Skin of body (tissue), 1 donor: ENCODE measurements at regions not wholly inside any gene's neighbourhood (a gene's known extent, or its start where the extent isn't known, plus 50 kb on each side); places are given as distances from the start of the nearest gene placed in this dataset.
A peak's percentile ranks its signal among the peaks of the same experiment; 100 is the strongest.
"Not testable (repeated sequence)": the region's sequence is repeated elsewhere in the genome, so short reads cannot be mapped to it uniquely, and the experiment has no call there.

ENCODE experiments used
- DNase-seq: peaks from one replicate; lab custom pipeline; 2025; lab: John Stamatoyannopoulos, UW

DNA sequence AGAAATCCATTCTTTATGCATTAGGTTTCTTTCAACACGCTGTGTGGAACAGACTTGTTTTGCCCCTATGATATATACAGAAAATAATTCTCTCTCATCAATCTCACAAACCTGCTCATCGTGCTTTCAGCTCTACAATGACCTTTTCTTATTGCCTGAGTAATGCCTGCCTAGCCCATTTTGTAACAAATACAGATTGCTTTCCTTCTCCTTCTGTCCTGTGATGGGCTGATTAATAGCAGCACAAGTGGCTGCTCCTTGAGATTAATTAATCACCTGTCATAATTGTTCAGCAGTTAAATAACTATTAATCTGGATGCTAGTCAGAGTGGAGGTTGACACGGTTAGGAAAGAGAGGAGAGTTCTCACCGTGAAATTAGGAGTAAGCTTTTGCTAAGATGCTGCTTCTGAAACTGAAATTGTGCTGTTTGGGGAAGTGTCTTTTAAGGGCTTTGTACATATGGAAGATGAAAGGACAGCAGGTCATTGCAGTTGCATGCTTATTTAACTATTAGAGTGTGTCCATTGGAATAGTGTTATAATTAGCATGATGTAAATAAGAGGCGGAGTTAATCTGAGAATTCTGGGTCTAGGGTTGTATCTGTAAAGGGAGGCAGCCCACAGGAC, 1430.5 kb downstream of the FAM181B start:
- DNase-seq = no peak

DNA sequence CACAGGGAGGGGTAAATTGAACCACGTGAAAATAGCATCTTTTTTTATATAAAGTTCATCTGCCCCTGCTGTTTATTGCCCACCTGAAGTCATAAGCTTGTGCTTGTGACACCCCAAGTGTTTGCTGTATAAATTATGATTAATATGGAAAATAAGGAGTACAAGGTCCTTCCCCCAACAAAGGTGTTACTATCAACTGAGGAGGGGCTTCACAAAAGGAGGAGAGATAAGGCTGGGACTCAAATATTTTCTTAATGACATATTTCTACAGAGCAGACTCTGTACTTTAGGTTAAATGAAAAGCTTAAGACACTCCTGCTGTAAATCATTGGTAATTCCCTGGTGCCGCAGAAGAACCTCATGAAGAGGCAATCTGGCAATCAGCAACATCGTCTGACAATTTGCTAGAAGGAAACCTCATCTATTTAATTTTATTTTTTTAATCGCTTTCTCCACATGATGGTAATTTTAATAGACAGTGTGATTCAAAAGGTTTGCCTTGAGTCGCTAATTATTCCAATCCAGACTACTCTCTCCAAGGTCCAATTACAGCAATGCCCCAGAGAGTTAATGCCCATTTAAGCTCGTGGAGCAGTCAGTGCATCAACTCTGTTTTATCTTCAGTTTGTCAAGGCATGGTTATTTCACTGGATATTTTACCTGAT, 1432.4 kb downstream of the FAM181B start:
- no peak for DNase-seq

DNA sequence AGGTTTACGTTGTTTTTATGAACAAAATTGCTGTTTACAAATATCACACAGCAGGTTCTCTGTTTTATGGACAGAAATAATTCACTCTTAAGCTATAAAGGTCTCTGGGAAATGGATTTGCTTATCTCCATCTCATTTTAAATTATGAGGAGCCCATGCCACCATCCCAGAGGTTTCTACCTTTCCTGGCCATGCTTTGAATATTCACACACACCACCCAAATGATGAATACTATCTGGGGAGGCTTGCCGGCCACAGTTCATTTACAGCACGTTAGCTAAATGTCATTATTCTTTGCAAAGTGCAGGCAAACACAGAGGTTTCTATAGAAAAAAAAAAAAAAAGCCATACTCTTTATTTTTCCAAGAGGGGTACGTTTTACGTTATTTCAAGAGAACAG, 1446.7 kb downstream of the FAM181B start:
- no peak for DNase-seq

DNA sequence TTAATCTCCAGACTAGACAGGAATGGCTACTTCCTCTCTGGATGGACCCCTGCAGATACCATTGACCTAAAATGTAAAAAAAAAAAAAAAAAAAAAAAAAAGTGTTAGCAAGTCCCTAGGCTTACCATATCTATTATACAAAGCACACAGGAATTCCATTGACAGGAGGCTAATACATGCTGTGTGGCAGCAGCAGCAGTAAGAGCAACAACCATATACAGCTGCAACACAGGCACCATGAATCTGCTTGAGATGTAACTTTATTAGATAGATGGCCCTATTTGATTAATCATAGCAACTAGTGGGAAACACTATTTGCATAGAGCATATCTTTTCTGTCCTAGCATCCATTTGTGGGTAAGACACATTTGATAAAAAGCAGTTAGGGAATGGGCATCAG, 1447.1 kb downstream of the FAM181B start:
- DNase-seq = no peak

DNA sequence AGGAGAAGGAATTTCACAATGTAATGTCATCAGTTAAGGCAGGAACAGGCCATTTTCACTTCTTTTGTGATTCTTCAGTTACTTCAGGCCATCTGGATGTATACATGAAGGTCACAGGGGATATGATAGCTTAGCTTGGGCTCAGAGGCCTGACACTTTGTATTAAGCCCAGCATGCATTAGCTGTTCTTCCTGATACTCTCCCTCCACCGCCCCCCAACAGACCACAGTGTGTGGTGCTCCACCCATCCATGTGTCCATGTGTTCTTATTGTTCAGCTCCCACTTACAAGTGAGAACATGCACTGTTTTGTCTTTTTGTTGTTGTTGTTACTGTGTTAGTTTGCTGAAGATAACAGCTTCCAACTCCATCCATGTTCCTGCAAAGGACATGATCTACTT, 1453.4 kb downstream of the FAM181B start:
- DNase-seq = not testable (repeated sequence)

DNA sequence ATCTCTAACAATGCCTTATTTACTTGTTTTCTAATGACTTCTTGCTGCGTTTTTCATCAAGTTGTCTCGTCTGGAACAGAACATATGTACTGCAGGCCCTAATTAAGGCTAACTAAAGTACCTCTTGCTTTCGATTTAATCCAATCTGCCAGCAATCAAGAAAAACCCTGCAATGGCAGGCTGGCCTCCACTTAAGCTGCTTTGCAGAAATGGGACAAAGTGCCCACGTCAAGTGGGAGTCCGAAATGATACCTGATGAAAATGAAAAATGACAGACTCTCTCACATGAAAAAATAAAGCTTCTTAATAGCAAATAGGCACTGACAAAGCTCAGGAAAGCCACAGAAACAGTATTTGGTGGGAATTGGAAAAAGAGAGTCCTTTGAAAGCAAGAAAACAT, 1454.7 kb downstream of the FAM181B start:
- no peak for DNase-seq

DNA sequence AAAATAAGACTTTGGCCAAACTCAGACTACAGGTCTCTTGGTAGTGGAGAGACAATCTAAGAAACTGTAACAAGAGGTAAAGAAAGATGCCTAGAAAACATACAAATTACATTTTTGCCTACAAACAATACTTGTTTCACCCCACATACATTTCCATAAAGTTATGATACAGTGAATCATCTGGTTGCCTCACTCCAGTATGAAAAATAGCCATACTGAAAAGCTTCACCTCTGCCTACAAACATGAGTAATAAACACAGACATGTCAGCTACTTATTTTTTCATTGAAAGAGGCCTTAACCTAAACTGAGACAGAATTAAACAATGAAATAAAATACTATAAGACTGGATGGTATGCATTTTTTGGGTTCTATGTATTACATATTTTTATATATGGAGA, 1463.0 kb downstream of the FAM181B start:
- no peak for DNase-seq

DNA sequence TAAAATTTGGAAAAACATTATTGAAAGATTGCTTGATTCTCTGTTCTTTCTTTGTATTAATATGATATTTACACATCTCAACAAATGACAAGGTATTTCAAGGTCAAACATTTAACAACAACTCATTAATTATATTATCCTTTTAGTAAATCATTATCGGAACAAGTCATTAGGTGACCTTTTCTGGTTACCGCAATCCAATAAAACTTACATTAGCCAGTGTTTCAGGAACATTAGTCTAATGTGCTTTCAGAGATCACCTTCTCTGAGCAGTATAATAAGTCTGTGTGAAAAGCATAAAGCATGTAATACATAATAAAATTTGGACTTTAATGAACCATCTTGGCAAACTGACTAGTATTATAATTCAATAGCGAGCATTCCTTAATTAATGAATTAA, 1466.4 kb downstream of the FAM181B start:
- DNase-seq = no peak

DNA sequence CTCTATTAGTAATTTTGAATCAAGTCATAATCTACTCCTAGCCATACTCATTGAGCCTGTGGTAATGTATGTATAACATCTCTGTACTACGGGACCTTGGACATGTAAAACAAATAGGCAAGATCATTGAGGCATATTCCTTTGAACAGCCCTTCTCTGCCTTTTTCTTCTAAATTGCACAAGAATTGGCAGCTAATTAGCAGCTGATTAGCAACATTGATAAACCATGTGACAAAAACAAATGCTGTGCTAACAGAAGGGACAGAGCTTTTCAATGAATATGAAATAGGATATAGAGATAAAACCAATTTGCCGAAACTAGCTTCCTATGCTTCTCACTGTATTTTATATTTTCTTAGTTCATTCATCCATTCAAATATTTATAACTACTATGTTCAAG, 1474.2 kb downstream of the FAM181B start:
- no peak for DNase-seq

DNA sequence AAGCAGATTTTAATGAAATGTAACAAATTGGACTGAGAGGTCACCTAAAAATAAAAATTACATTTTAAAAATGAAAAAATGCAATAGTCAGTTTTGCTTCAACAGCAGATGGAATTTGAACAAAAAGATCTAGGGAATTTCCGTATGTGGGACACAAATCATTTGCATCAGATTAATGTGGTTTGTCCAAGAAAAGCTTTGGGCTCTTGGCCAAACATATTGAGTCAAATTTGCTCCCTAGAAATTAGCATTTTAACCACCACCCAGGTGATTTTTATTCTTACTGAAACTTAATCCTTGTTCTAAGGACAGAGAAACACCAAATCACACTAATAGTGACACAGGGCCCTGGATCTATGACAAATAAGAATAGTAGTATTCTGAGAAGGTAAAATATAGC, 1477.8 kb downstream of the FAM181B start:
- no peak for DNase-seq

DNA sequence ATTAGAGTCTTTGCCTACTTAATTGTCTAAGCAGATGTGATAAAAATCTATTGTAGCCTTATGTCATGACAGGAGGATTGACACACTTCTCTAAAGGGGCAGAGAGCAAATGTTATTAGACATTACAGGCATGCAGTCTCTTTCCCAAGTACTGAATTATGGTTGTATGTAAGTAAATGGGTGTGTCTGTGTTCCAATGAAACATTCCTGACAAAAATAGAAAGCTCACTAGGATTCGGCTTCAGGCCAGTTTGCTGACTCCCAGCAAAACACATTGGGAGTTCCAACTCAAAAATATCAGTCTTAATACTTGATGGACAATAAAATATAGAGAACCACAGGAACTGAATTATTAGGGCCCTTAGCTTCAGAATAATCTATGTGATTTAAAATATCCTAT, 1480.4 kb downstream of the FAM181B start:
- DNase-seq = peak; percentile 77

DNA sequence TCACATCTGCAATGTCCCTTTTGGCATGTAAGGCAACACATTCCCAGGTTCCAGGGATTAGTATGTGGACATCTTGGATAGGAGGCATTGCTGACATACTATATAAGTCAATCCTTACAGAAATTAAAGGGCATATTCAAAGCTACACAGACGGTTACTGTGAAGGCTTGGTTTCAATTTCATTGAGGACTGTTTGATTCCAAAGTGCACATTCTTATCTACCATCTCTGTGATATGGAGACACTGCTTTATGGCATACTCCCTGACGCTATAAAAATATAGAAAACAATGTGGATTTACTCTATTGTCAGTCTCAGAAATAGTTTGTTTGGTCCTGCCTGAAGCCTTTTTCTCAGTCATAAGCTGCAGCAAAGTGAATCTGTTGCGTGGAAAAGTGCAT, 1486.7 kb downstream of the FAM181B start:
- no peak for DNase-seq

DNA sequence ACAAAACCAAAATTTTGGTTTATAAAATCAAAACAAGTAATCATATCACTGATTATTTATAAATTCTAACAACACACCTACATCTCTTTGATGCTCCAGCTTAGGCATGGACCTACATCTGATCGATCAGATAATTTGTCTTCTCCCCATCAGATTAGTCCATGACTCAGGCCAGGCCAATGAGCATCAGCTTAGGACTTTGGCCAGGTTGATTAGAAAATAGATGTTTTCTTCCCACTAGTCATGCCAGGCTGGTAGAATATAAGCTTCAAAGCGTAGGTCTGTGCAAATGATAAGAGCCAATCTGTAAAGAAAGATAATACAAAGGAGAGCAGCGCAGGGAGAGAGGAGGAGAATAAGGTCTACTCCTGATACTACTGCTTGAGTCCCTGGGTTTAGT, 1487.9 kb downstream of the FAM181B start:
- no peak for DNase-seq

DNA sequence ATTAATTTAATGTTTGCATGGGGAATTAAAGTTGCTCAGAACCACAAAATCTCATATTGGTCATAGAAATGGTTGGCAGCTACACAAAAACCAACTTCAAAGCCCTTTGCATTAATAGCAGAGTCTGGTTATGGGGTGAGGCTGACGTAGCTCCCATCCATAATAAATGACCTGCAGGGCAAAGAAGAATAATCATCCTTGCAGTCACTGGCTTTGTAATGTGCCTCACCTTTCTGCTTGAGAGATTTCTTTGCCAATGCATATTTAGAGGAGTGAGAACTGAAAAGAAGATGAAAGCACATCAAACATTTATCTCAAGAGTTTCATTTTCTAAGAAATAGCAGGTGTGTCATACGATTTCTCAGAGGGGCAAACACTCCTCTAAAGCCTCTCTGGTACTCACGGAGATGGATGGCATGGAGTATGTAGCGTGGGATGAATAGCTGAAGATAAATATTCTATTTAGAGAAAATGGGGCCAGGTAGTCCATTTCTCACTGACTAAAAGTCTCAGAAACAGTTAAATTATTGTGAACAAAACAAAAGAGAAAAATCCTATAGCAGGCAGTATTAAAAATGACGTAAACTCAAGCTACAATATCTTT, 1491.9 kb downstream of the FAM181B start:
- no peak for DNase-seq

DNA sequence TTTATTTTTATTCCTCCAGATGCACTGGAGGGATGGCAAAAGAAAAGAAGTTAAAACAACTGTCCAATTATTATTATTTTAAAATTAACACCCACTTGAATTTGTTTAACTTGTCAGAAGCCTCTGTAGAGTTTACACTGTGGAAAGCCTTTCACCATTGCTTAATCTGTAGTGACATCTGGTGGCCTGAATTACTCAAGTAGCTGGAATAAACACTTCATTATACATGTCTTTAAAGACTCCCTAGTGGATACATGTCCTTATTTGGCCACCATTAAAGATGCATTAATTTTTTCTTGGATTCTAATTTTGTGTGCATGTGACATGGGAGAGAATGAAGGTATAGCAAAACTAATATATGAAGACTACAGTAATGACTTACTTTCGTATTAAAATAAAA, 1496.5 kb downstream of the FAM181B start:
- DNase-seq = peak; percentile 49

DNA sequence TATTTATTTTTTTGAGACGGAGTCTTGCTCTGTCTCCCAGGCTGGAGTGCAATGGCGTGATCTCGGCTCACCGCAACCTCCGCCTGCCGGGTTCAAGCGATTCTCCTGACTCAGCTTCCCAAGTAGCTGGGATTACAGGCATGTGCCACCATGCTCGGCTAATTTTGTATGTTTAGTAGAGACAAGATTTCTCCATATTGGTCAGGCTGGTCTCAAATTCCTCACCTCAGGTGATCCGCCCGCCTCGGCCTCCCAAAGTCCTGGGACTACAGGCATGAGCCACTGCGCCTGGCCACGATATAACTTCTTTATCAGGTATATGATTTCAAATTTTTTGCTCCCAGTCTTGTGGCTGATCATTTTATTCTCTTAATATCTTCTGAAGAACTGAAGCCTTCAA, 1506.3 kb downstream of the FAM181B start:
- not testable (repeated sequence) for DNase-seq

DNA sequence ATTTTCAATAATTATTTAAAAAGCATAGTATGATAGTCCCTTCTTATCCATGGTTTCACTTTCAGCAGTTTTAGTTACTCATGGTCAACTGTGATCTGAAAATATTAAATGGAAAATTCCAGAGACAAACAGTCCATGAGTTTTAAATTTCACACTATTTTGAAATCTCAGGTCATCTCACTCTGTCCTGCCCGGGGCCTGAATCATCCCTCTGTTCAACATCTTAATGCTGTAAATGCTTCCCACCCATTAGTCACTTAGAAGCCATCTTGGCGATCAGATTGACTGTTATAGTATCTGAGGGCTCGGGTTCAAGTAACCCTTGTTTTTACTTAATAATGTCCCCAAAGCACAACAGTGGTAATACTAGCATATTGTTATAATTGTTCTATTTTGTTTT, 1509.3 kb downstream of the FAM181B start:
- no peak for DNase-seq

DNA sequence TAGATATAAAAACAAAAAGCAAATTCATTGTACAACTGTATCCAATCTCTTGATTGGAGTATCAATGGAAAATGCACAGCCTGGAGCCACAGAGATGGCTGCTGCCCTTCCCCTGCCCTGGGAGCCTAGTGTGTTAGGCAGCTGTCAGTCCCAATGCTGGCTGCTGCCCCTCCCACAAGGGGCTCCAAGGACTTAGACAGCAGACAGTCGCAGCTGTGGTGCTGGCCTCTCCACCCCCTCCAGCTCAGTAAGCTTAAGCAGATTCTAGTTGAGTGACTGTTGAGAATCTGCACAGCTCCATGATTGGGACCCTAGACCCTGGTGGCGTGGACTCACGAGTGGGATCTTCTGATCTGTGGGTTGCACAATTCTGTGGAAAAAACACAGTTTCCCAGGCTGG, 1511.2 kb downstream of the FAM181B start:
- no peak for DNase-seq

DNA sequence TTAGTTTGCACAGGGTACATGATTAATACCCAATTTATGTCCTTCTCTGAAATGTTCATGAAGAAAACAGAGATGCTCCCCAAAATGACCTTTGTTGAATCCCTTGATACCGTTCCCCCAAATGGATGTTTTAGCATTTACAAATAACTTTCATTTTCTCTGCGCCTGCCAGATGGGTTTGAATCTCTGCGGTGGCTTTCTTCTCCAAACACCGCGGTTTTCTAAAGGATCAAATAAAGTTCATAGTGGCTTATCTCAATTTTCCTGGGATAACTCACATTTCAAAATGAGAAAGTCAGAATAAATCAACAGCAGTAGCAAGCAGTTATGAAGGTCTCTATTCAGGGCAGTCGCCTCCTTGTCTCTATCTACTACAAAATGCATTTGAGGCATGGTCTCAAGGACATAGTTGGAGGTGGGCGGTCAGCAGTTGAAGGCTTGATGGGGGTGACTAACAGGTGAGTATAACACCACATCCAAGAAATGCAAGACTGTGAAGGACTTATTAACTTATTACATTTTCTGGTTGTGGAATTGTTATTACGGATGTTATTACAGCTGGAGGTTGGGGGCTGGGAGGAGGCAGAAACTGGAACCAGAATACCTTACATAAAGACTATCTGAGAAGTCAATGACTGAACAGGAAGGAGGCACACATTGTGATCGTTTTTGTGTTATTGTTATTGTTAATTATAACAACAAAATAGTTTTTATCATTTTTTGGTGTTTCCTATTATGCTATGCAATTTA, 1513.3 kb downstream of the FAM181B start:
- no peak for DNase-seq

DNA sequence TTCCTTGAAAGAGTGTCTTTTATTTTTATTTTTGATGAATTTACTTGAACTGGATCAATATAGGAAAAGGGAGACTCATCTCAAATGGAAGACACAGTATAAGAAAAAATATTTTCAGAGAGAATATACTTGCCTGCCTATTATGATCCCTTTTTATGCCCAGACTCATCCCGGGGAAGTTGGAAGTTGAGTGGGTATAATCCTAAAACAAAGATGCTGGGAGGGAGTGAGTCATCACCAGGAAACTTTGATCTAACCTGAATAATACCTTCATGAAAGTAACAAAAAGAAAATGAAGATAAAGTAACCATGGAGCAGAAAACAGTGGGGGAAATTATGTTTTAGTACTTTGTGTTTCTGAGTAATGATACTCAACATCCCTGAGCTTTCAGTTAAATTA, 1514.0 kb downstream of the FAM181B start:
- DNase-seq = no peak

DNA sequence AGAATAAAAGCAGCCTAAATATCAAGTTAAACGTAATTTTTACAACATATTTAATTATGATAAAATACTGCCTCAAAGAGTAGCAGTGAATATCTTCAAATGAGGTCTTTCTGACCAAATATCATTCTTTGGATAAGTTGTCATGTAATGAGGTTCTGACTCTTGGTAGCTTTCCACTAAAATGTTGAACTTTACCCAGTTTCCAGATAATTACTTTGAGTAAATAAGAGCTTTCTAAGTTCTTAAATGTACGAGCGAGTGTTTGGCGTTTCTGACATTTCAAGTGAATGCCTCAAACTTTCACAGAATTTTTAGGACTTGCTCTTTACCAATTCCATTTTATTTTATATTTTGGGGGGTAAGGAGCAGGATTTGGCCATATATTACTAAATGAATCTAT, 1515.2 kb downstream of the FAM181B start:
- DNase-seq = no peak

DNA sequence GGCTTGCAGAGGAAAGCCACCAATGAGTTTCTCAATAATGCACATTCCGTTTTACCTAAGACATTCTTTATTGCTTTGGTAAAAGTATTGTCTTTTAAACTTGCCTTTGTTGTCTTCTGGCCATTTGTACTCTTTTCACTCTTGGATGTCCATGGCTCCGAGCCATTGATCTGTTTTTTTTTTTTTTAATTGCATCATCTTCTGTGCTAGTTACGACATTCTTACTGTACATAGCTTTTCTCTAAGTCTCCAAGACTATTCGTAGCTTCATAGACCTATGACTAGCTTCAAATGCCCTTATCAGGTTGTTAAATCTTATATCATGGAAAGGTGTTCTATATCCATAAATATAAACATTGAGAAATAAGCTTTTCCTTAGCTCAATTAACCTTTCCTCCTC, 1522.6 kb downstream of the FAM181B start:
- DNase-seq = no peak
